ENCODE measurements at regions not wholly inside any gene's neighbourhood (a gene's known extent, or its start where the extent isn't known, plus 50 kb on each side); places are given as distances from the start of the nearest gene placed in this dataset.

GRCh38 chr3:152617609-152618008 lies 217.3 kb upstream of the P2RY1 start:
- Mint-ChIP-seq H3K36me3 (peaks cover 0 to 4% of the 10 kb centered on the region in 2 donors), H3K4me3 (no peak overlapping the region), H3K27me3 (peaks cover 0 to 9% (median 5%) of the 10 kb centered on the region in 3 donors), H3K9me3 (peaks cover 0 to 7% (median 0%) of the 10 kb centered on the region in 7 donors), H3K27ac (no peak overlapping the region), H3K4me1 (no peaks in the 10 kb centered on the region)
- DNase-seq (no peak), ATAC-seq (ENCODE audit: low read depth in 2 of 2) (no peak)

- DNase-seq (no peak), ATAC-seq (ENCODE audit: low read depth in 2 of 2) (no peak)
- Mint-ChIP-seq H3K27me3 (peaks cover 0 to 14% (median 9%) of the 10 kb centered on the region in 3 donors), H3K36me3 (peaks cover 0 to 4% of the 10 kb centered on the region in 2 donors), H3K27ac (no peak overlapping the region), H3K4me3 (no peak overlapping the region), H3K9me3 (peaks cover 0 to 7% (median 0%) of the 10 kb centered on the region in 7 donors), H3K4me1 (no peaks in the 10 kb centered on the region)
Measured at GRCh38 chr3:152618529-152618928, 216.4 kb upstream of the P2RY1 start.

- ATAC-seq (ENCODE audit: low read depth in 2 of 2): no peak
- Mint-ChIP-seq H3K4me1 (no peaks in the 10 kb centered on the region), H3K27ac (no peak overlapping the region), H3K36me3 (peaks cover 0 to 4% of the 10 kb centered on the region in 2 donors), H3K4me3 (no peak overlapping the region), H3K27me3 (peaks cover 0 to 14% (median 9%) of the 10 kb centered on the region in 3 donors), H3K9me3 (peaks cover 0 to 7% (median 0%) of the 10 kb centered on the region in 7 donors)
- no peak for DNase-seq
Measured at GRCh38 chr3:152619691-152620090, 215.2 kb upstream of the P2RY1 start.

GRCh38 chr3:152620395-152620794 lies 214.5 kb upstream of the P2RY1 start:
- no peak overlapping the region for H3K27ac Mint-ChIP-seq
- DNase-seq: no peak
- ATAC-seq (ENCODE audit: low read depth in 2 of 2): no peak
- peaks cover 0 to 4% (median 0%) of the 10 kb centered on the region in 7 donors for H3K9me3 Mint-ChIP-seq
- peaks cover 0 to 14% (median 9%) of the 10 kb centered on the region in 3 donors for H3K27me3 Mint-ChIP-seq
- peaks cover 0 to 4% of the 10 kb centered on the region in 2 donors for H3K36me3 Mint-ChIP-seq
- H3K4me1 Mint-ChIP-seq: no peaks in the 10 kb centered on the region
- no peak overlapping the region for H3K4me3 Mint-ChIP-seq

GRCh38 chr3:152621006-152621868 lies 213.7 kb upstream of the P2RY1 start:
- Mint-ChIP-seq H3K4me3 (no peak overlapping the region), H3K4me1 (no peaks in the 10 kb centered on the region), H3K36me3 (peaks cover 0 to 4% of the 10 kb centered on the region in 2 donors), H3K27me3 (peaks cover 0 to 14% (median 9%) of the 10 kb centered on the region in 3 donors), H3K27ac (no peak overlapping the region), H3K9me3 (no peaks in the 10 kb centered on the region)
- no peak for ATAC-seq (ENCODE audit: low read depth in 2 of 2)
- DNase-seq: no peak

- no peak for DNase-seq
- H3K4me1 Mint-ChIP-seq: no peaks in the 10 kb centered on the region
- H3K9me3 Mint-ChIP-seq: no peaks in the 10 kb centered on the region
- peaks cover 0 to 14% (median 9%) of the 10 kb centered on the region in 3 donors for H3K27me3 Mint-ChIP-seq
- peaks cover 0 to 4% of the 10 kb centered on the region in 2 donors for H3K36me3 Mint-ChIP-seq
- ATAC-seq (ENCODE audit: low read depth in 2 of 2): no peak
- no peak overlapping the region for H3K27ac Mint-ChIP-seq
- H3K4me3 Mint-ChIP-seq: no peak overlapping the region
Measured at GRCh38 chr3:152621967-152622810, 212.7 kb upstream of the P2RY1 start.

- ATAC-seq (ENCODE audit: low read depth in 2 of 2) (no peak), DNase-seq (no peak)
- H3K9me3 Mint-ChIP-seq: no peaks in the 10 kb centered on the region
- no peaks in the 10 kb centered on the region for H3K4me1 Mint-ChIP-seq
- peaks cover 0 to 14% (median 9%) of the 10 kb centered on the region in 3 donors for H3K27me3 Mint-ChIP-seq
- no peak overlapping the region for H3K4me3 Mint-ChIP-seq
- H3K27ac Mint-ChIP-seq: no peak overlapping the region
- peaks cover 0 to 4% of the 10 kb centered on the region in 2 donors for H3K36me3 Mint-ChIP-seq
Measured at GRCh38 chr3:152622811-152623167, 212.1 kb upstream of the P2RY1 start.

- peaks cover 0 to 14% (median 9%) of the 10 kb centered on the region in 3 donors for H3K27me3 Mint-ChIP-seq
- H3K4me3 Mint-ChIP-seq: no peak overlapping the region
- no peak for ATAC-seq (ENCODE audit: low read depth in 2 of 2)
- no peaks in the 10 kb centered on the region for H3K9me3 Mint-ChIP-seq
- no peak for DNase-seq
- no peaks in the 10 kb centered on the region for H3K4me1 Mint-ChIP-seq
- H3K36me3 Mint-ChIP-seq: peaks cover 0 to 4% of the 10 kb centered on the region in 2 donors
- H3K27ac Mint-ChIP-seq: no peak overlapping the region
Measured at GRCh38 chr3:152623286-152623911, 211.5 kb upstream of the P2RY1 start.

- peaks cover 0 to 10% of the 10 kb centered on the region in 2 donors for H3K36me3 Mint-ChIP-seq
- H3K4me1 Mint-ChIP-seq: no peaks in the 10 kb centered on the region
- H3K9me3 Mint-ChIP-seq: peaks cover 0 to 14% (median 8%) of the 10 kb centered on the region in 7 donors
- ATAC-seq (ENCODE audit: low read depth in 2 of 2) (no peak), DNase-seq (no peak)
- no peak overlapping the region for H3K4me3 Mint-ChIP-seq
- no peak overlapping the region for H3K27ac Mint-ChIP-seq
- H3K27me3 Mint-ChIP-seq: peaks cover 0 to 14% (median 8%) of the 10 kb centered on the region in 3 donors
Measured at GRCh38 chr3:152626226-152626625, 208.7 kb upstream of the P2RY1 start.

GRCh38 chr3:152628496-152628895 lies 206.4 kb upstream of the P2RY1 start:
- Mint-ChIP-seq H3K4me3 (no peak overlapping the region), H3K9me3 (peaks cover 0 to 19% (median 8%) of the 10 kb centered on the region in 7 donors), H3K27me3 (peaks cover 0 to 4% (median 3%) of the 10 kb centered on the region in 3 donors), H3K27ac (no peak overlapping the region), H3K36me3 (peaks cover 0 to 17% of the 10 kb centered on the region in 2 donors), H3K4me1 (no peaks in the 10 kb centered on the region)
- DNase-seq (no peak), ATAC-seq (ENCODE audit: low read depth in 2 of 2) (no peak)

GRCh38 chr3:152629363-152630122 lies 205.4 kb upstream of the P2RY1 start:
- H3K36me3 Mint-ChIP-seq: peaks cover 0 to 20% of the 10 kb centered on the region in 2 donors
- no peak overlapping the region for H3K4me3 Mint-ChIP-seq
- DNase-seq: no peak
- H3K4me1 Mint-ChIP-seq: no peaks in the 10 kb centered on the region
- peak overlapping the region in 1 of 6 donors; percentile 12 for H3K27ac Mint-ChIP-seq
- ATAC-seq (ENCODE audit: low read depth in 2 of 2): no peak
- peaks cover 0 to 19% (median 8%) of the 10 kb centered on the region in 7 donors for H3K9me3 Mint-ChIP-seq
- peaks cover 0 to 14% (median 3%) of the 10 kb centered on the region in 3 donors for H3K27me3 Mint-ChIP-seq

GRCh38 chr3:152635389-152635788 lies 199.5 kb upstream of the P2RY1 start:
- Mint-ChIP-seq H3K4me1 (no peaks in the 10 kb centered on the region), H3K9me3 (peaks cover 0 to 11% (median 0%) of the 10 kb centered on the region in 7 donors), H3K27ac (no peak overlapping the region), H3K36me3 (peaks cover 0 to 19% of the 10 kb centered on the region in 2 donors), H3K27me3 (peaks cover 0 to 28% (median 0%) of the 10 kb centered on the region in 3 donors), H3K4me3 (no peak overlapping the region)
- ATAC-seq (ENCODE audit: low read depth in 2 of 2): no peak
- DNase-seq: no peak

All from naive B cell (primary cell).